Right lobe of liver (tissue), 6 donors: ENCODE measurements at regions not wholly inside any gene's neighbourhood (a gene's known extent, or its start where the extent isn't known, plus 50 kb on each side); places are given as distances from the start of the nearest gene placed in this dataset.

Source experiments
- ATAC-seq, 4 donors: fragments of 200-7000 bp; cut with Tn5 transposase; one replicate each; pipeline ENCODE4 v1.9.1; 2020; ENCODE audit warnings: mild to moderate bottlenecking in 4 of 4, moderate library complexity in 4 of 4
- DNase-seq, 3 donors: peaks; one replicate each; pipeline ENCODE4 v3.0.0-alpha.2; 2020
- H3K27ac ChIP-seq, 3 donors: fragments of 200-600 bp; one replicate each; pipeline ENCODE4 v1.8.0; 2022
- H3K27me3 ChIP-seq, 2 donors: fragments of 200-600 bp; one replicate each; pipeline ENCODE4 v1.8.0; 2022
- H3K36me3 ChIP-seq, 4 donors: fragments of 200-600 bp; sonication (generic) in 1 of 4; one replicate each; pipeline versions ENCODE4 v1.5.1 to v1.8.0; 2017 to 2022; ENCODE audit warnings: control low read depth in 1 of 4
- H3K4me1 ChIP-seq, 4 donors: fragments of 200-600 bp; sonication (generic) in 1 of 4; one replicate each; pipeline versions ENCODE4 v1.5.1 to v1.8.0; 2017 to 2022; ENCODE audit warnings: control low read depth in 1 of 4
- H3K4me3 ChIP-seq, 3 donors: fragments of 200-600 bp; one replicate each; pipeline ENCODE4 v1.8.0; 2022
- H3K9me3 ChIP-seq, 4 donors: fragments of 200-600 bp; sonication (generic) in 1 of 4; one replicate each; pipeline versions ENCODE4 v1.5.1 to v1.8.0; 2017 to 2022; ENCODE audit warnings: control low read depth in 1 of 4
- POLR2A ChIP-seq: fragments of 450-650 bp; IDR thresholded peaks from one replicate; pipeline ENCODE4 v1.6.1; 2017; ENCODE audit warnings: antibody characterized with exemption, mild to moderate bottlenecking
- WGBS: methylation state at CpG from one replicate; pipeline ENCODE4 v1.1.6; 2018; ENCODE audit warnings: low coverage, low lambda C conversion rate; ENCODE audit not compliant: insufficient coverage; ENCODE audit errors: missing lambda C conversion rate; 5-methylcytosine and 5-hydroxymethylcytosine counted together
- intact Hi-C, 2 donors: fragments of 100-400 bp; cut with DNase I; formaldehyde crosslinking; loops; one replicate each; pipeline versions ENCODE4 v1.11.2 to v1.14.1; 2022
- TF ChIP-seq, protein P1 (sequence below), 4 donors: fragments of 200-600 bp in 3 of 4; fragments of 450-650 bp in 1 of 4; IDR thresholded peaks; one replicate each; pipeline versions ENCODE4 v1.5.1 to v1.8.0; 2016 to 2022; ENCODE audit warnings: antibody characterized with exemption in 4 of 4, mild to moderate bottlenecking in 2 of 4
- donor health status: DM: no; HTN: yes; CAD: no.
- donor health status: DM: no; HTN: no; CAD: no.
- donor health status: DM: no; HTN: no; CAD: no.
- donor health status: DM: no; HTN: yes; CAD: no.
- donor health status: DM: no; HTN: yes; CAD: no.

DNA sequence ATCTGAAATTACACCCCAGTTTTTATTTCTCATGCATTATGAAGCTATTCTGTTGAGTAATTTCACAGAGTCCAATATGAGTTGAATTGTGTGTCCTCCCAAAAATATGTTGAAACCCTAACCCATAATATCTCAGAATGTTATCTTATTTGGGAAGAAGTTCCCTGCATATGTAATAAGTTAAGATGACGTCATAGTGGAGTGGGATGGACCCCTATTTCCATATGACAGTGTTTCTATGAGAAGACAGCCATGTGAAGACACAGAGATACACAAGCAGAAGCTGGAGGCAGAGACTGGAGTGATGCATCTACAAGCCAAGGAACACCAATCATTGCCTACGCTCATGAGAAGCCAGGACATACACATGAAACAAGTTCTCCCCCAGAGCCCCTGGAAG, 81.3 kb downstream of the RFPL4B start:
- ATAC-seq = no peak
- H3K9me3 ChIP-seq = no peaks in the 10 kb centered on the region
- H3K36me3 ChIP-seq = no peaks in the 10 kb centered on the region
- H3K4me1 ChIP-seq = no peaks in the 10 kb centered on the region
- intact Hi-C loops = no loop called here
- WGBS = 52% methylated on average over 2 of the region's 2 CpGs
- no peak overlapping the region for H3K27ac ChIP-seq
- H3K4me3 ChIP-seq = no peak overlapping the region
- TF ChIP-seq, protein P1, sequence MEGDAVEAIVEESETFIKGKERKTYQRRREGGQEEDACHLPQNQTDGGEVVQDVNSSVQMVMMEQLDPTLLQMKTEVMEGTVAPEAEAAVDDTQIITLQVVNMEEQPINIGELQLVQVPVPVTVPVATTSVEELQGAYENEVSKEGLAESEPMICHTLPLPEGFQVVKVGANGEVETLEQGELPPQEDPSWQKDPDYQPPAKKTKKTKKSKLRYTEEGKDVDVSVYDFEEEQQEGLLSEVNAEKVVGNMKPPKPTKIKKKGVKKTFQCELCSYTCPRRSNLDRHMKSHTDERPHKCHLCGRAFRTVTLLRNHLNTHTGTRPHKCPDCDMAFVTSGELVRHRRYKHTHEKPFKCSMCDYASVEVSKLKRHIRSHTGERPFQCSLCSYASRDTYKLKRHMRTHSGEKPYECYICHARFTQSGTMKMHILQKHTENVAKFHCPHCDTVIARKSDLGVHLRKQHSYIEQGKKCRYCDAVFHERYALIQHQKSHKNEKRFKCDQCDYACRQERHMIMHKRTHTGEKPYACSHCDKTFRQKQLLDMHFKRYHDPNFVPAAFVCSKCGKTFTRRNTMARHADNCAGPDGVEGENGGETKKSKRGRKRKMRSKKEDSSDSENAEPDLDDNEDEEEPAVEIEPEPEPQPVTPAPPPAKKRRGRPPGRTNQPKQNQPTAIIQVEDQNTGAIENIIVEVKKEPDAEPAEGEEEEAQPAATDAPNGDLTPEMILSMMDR (IDR thresholded peaks at IDR 0.05) = no peak
- no peak for TF ChIP-seq POLR2A
- no peaks in the 10 kb centered on the region for H3K27me3 ChIP-seq
- DNase-seq = no peak

DNA sequence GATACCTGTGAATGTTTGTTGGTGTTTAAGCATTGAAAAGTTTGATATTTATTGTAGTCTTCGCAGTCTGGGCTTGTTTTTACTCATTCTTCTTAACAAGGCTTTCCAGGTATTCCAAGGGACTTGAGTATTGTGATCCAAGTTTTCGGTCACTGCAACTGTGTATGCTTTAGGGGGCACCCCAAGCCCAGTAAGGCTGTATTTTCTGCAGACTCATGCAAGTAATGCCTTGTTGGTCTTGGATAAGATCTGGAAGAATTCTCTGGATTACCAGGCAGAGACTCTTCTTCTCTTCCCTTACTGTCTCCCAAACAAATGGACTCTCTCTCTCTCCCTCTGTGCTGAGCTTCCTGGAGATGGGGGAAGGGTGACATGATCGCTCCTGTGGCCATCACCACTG, 82.1 kb downstream of the RFPL4B start:
- WGBS = 60% methylated on average over 3 of the region's 3 CpGs

DNA sequence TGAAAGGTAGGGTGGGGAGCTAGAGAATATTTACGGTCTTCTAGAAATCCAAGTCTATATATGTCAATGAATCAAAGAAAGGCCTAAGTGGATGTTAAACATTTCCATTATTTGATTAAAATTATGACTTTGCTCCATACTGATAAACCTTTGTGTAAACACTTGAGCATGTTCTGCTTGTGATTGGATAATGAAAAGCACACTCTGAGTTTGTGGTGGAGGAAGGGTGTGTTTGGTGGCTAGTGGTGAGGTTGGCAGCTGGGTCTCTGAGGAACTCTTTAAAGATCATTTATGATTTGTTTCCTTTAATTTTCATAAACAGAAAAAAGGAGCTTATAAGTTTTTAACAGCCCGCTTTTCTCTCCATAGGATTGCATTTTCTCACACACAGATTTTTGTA, 84.7 kb downstream of the RFPL4B start:
- intact Hi-C loops = no loop called here
- Histone ChIP-seq H3K27ac (no peak overlapping the region), H3K27me3 (no peaks in the 10 kb centered on the region), H3K4me1 (no peaks in the 10 kb centered on the region), H3K36me3 (no peaks in the 10 kb centered on the region), H3K4me3 (no peak overlapping the region), H3K9me3 (no peaks in the 10 kb centered on the region)
- ATAC-seq (no peak), DNase-seq (no peak)
- no peak for TF ChIP-seq POLR2A
- TF ChIP-seq, protein P1 (IDR thresholded peaks at IDR 0.05) = no peak
- WGBS = 86% methylated on average over 2 of the region's 2 CpGs

More for the DNA sequence above, 82.1 kb downstream of the RFPL4B start:
- no peak for DNase-seq
- Histone ChIP-seq H3K9me3 (no peaks in the 10 kb centered on the region), H3K36me3 (no peaks in the 10 kb centered on the region), H3K4me1 (no peaks in the 10 kb centered on the region), H3K27me3 (no peaks in the 10 kb centered on the region), H3K4me3 (no peak overlapping the region), H3K27ac (no peak overlapping the region)
- TF ChIP-seq, protein P1 (IDR thresholded peaks at IDR 0.05) = no peak
- no peak for TF ChIP-seq POLR2A
- intact Hi-C loops = no loop called here
- ATAC-seq = no peak

DNA sequence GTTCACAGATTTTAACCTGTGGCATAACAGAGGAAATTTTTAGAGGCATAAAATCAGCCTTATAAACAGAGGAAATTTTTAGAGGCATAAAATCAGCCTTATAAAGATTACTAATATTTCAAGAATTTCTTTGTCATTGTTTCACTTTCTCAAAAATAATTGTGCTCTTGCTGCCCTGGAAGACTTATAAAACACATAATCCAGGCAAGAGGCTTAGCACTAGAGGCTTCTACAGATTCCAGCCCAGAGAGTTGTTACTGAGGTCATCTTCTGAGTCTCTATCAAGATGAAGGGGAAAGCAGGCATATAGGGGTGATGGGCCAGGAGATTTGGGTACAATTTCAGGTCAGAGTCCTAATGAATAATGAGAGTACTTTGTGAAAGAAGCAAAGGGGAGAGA, 85.7 kb downstream of the RFPL4B start:
- H3K4me1 ChIP-seq = no peaks in the 10 kb centered on the region
- H3K36me3 ChIP-seq = no peaks in the 10 kb centered on the region
- no peaks in the 10 kb centered on the region for H3K9me3 ChIP-seq
- no peaks in the 10 kb centered on the region for H3K27me3 ChIP-seq
- no peak for ATAC-seq
- intact Hi-C loops = no loop called here
- H3K27ac ChIP-seq = no peak overlapping the region
- no peak overlapping the region for H3K4me3 ChIP-seq
- DNase-seq = no peak
- TF ChIP-seq POLR2A = no peak
- TF ChIP-seq, protein P1 (IDR thresholded peaks at IDR 0.05) = no peak

DNA sequence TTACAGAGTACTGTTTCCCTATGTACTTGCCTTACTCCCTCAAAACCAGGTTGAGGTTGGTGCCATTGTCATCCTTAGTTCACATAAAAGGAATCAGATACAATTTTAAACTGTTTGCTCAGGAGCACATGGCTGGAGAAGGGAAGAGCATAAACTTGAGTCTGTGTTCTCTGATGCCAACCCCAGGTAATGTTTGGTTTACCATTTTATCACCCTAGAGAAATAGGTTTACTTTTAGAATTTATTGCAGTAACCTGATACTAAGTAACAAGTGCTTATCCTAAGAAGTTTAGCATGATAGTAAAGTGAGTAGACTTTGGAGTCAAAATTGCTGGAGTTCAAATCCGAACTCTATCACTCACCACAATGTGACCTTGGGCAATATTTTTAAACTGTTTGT, 86.3 kb downstream of the RFPL4B start:
- 63% methylated on average over 1 of the region's 1 CpG for WGBS
- Histone ChIP-seq H3K27ac (no peak overlapping the region), H3K27me3 (no peaks in the 10 kb centered on the region), H3K4me1 (no peaks in the 10 kb centered on the region), H3K9me3 (no peaks in the 10 kb centered on the region), H3K36me3 (no peaks in the 10 kb centered on the region), H3K4me3 (no peak overlapping the region)
- DNase-seq (no peak), ATAC-seq (no peak)
- intact Hi-C loops = no loop called here
- TF ChIP-seq POLR2A = no peak
- TF ChIP-seq, protein P1 (IDR thresholded peaks at IDR 0.05) = no peak
